GM12878 (cell line): ENCODE measurements at regions not wholly inside any gene's neighbourhood (a gene's known extent, or its start where the extent isn't known, plus 50 kb on each side); places are given as distances from the start of the nearest gene placed in this dataset.

ENCODE experiments used
- ATAC-seq: fragments of 200-7000 bp; cut with Tn5 transposase; 3 replicates; pipeline ENCODE4 v1.9.1; 2020; ENCODE audit warnings: mild to moderate bottlenecking, moderate library complexity
- BruUV-seq: library from RNA; stranded (reverse); fragments of 400-500 nt; replicated peaks from 2 replicates; lab custom pipeline; 2021; lab: Mats Ljungman, UMichigan
- CTCF ChIA-PET: fragments of 300-600 bp; sonication (Branson Sonifier 250); formaldehyde crosslinking; extraction: SDS; loops from one replicate; lab custom pipeline; 2021; ENCODE audit warnings: inconsistent platforms; lab: Yijun Ruan, JAX
- POLR2A ChIA-PET: fragments of 350-600 bp; formaldehyde crosslinking; extraction: SDS; loops from one replicate; lab custom pipeline; 2021; ENCODE audit warnings: inconsistent platforms; lab: Charles Lee
- RAD21 ChIA-PET: fragments of 300-600 bp; sonication (Branson Sonifier 250); formaldehyde crosslinking; loops from one replicate; lab custom pipeline; 2023; ENCODE audit warnings: antibody characterized with exemption; ENCODE audit not compliant: unreplicated experiment; lab: Charles Lee
- SMC1A ChIA-PET: fragments of 300-600 bp; sonication (Branson Sonifier 250); formaldehyde crosslinking; loops from one replicate; lab custom pipeline; 2023; ENCODE audit not compliant: unreplicated experiment, uncharacterized antibody; lab: Charles Lee
- DNase-seq: peaks from one replicate; pipeline ENCODE4 v3.0.0-alpha.2; 2011; ENCODE audit warnings: low read depth, low spot score
- FAIRE-seq: peaks from 3 replicates; lab custom pipeline; 2011; peaks lifted over from hg19 to GRCh38; lab: Jason Lieb, UNC
- H2AFZ ChIP-seq: 2 replicates; pipeline ENCODE4 v1.6.0; 2011; ENCODE audit warnings: low read depth, low read length, control low read depth; ENCODE audit not compliant: control insufficient read depth
- H3K27ac ChIP-seq: 2 replicates; pipeline ENCODE4 v1.5.1; 2011; ENCODE audit warnings: control low read depth; ENCODE audit not compliant: control insufficient read depth, insufficient read depth
- H3K27me3 ChIP-seq, 2 experiments: replicated peaks in 1 of 2; 2 replicates each; pipeline versions ENCODE4 v1.6.0 to v1.6.1; 2011; ENCODE audit warnings: low read length in 1 of 2; ENCODE audit not compliant: control insufficient read depth in 2 of 2, insufficient read depth in 2 of 2
- H3K36me3 ChIP-seq, 2 experiments: 2 replicates each; pipeline ENCODE4 v1.5.1; 2011; ENCODE audit warnings: low read length in 1 of 2; ENCODE audit not compliant: control insufficient read depth in 2 of 2, insufficient read depth in 2 of 2
- H3K4me1 ChIP-seq: 2 replicates; pipeline ENCODE4 v1.6.1; 2011; ENCODE audit warnings: mild to moderate bottlenecking, low read length, moderate library complexity, mixed read lengths; ENCODE audit not compliant: control insufficient read depth, insufficient read depth
- H3K4me2 ChIP-seq: 2 replicates; pipeline ENCODE4 v1.6.0; 2011; ENCODE audit warnings: control low read depth; ENCODE audit not compliant: control insufficient read depth, insufficient read depth
- H3K4me3 ChIP-seq: fragments of 200-600 bp; sonication (generic); 2 replicates; pipeline ENCODE4 v1.5.1; 2016
- H3K79me2 ChIP-seq: 2 replicates; pipeline ENCODE4 v1.6.0; 2011; ENCODE audit warnings: low read length; ENCODE audit not compliant: control insufficient read depth, insufficient read depth
- H3K9ac ChIP-seq: 2 replicates; pipeline ENCODE4 v1.8.0; 2011; ENCODE audit warnings: low read length, control low read depth, mixed read lengths; ENCODE audit not compliant: control insufficient read depth, insufficient read depth
- H3K9me3 ChIP-seq: replicated peaks from 3 replicates; pipeline ENCODE4 v1.5.1; 2011; ENCODE audit warnings: mild to moderate bottlenecking, low read length; ENCODE audit not compliant: control insufficient read depth, insufficient read depth
- H4K20me1 ChIP-seq: 2 replicates; pipeline ENCODE4 v1.6.0; 2011; ENCODE audit not compliant: control insufficient read depth, insufficient read depth
- ATF7 ChIP-seq: fragments of 450-650 bp; IDR thresholded peaks from 2 replicates; pipeline ENCODE4 v1.6.1; 2016; ENCODE audit warnings: low read depth, mild to moderate bottlenecking
- BHLHE40 ChIP-seq, 2 experiments: fragments of 450-650 bp in 1 of 2; IDR thresholded peaks; 2 replicates each; pipeline ENCODE4 v1.6.1; 2011 to 2017; ENCODE audit warnings: low read depth in 2 of 2, borderline replicate concordance in 1 of 2, improper control_type of control experiment in 1 of 2, low read length in 1 of 2, mild to moderate bottlenecking in 1 of 2
- BMI1 ChIP-seq: fragments of 450-650 bp; IDR thresholded peaks from 2 replicates; pipeline ENCODE4 v1.6.1; 2016; ENCODE audit warnings: mild to moderate bottlenecking, moderate library complexity, borderline replicate concordance
- CBX3 ChIP-seq: fragments of 200-600 bp; sonication (generic); IDR thresholded peaks from 2 replicates; pipeline ENCODE4 v1.6.1; 2016; ENCODE audit warnings: low read depth, borderline replicate concordance
- EGR1 ChIP-seq, 2 experiments: IDR thresholded peaks; 1 replicate in 1 of 2; 2 replicates in 1 of 2; pipeline ENCODE4 v1.6.1; 2011 to 2012; ENCODE audit warnings: low read depth in 2 of 2, low read length in 2 of 2, borderline replicate concordance in 1 of 2, mild to moderate bottlenecking in 1 of 2, moderate library complexity in 1 of 2
- JUNB ChIP-seq: IDR thresholded peaks from 2 replicates; pipeline ENCODE4 v1.6.1; 2016; ENCODE audit warnings: antibody characterized with exemption, mild to moderate bottlenecking
- KDM1A ChIP-seq: fragments of 200-600 bp; sonication (generic); IDR thresholded peaks from 2 replicates; pipeline ENCODE4 v1.6.1; 2016; ENCODE audit warnings: borderline replicate concordance
- KLF5 ChIP-seq: fragments of 450-650 bp; IDR thresholded peaks from 2 replicates; pipeline ENCODE4 v1.6.1; 2014; ENCODE audit warnings: mild to moderate bottlenecking; ENCODE audit not compliant: partially characterized antibody
- PAX8 ChIP-seq: fragments of 450-650 bp; IDR thresholded peaks from 2 replicates; pipeline ENCODE4 v1.6.1; 2017; ENCODE audit warnings: mild to moderate bottlenecking, moderate library complexity
- RELA ChIP-seq: fragments of 450-650 bp; IDR thresholded peaks from 2 replicates; pipeline ENCODE4 v1.8.0; 2014; ENCODE audit warnings: borderline replicate concordance; ENCODE audit not compliant: partially characterized antibody
- SIN3A ChIP-seq: IDR thresholded peaks from 2 replicates; pipeline ENCODE4 v1.6.1; 2012; ENCODE audit warnings: low read depth, low read length, improper control_type of control experiment
- SIX5 ChIP-seq: IDR thresholded peaks from 2 replicates; pipeline ENCODE4 v1.6.1; 2011; ENCODE audit warnings: mild to moderate bottlenecking, low read depth, low read length, moderate library complexity; ENCODE audit not compliant: severe bottlenecking
- SMC3 ChIP-seq: IDR thresholded peaks from 2 replicates; pipeline ENCODE4 v1.6.1; 2011; ENCODE audit warnings: low read length, improper control_type of control experiment, borderline replicate concordance
- SREBF2 ChIP-seq: IDR thresholded peaks from 2 replicates; pipeline ENCODE4 v1.6.1; 2012; ENCODE audit warnings: mild to moderate bottlenecking, low read length
- TCF3 ChIP-seq: IDR thresholded peaks from 2 replicates; pipeline ENCODE4 v1.6.1; 2012; ENCODE audit warnings: low read depth, mild to moderate bottlenecking, low read length, borderline replicate concordance; ENCODE audit not compliant: insufficient read depth
- ZNF622 ChIP-seq: fragments of 450-650 bp; IDR thresholded peaks from 2 replicates; pipeline ENCODE4 v1.6.1; 2017; ENCODE audit warnings: mild to moderate bottlenecking, inconsistent platforms
- WGBS: methylation state at CpG from one replicate; pipeline ENCODE4 v1.1.6; 2016; ENCODE audit warnings: low lambda C conversion rate; ENCODE audit not compliant: insufficient replicate concordance, insufficient coverage; ENCODE audit errors: missing lambda C conversion rate; 5-methylcytosine and 5-hydroxymethylcytosine counted together
- in situ Hi-C: fragments of 300-500 bp; cut with MboI; formaldehyde crosslinking; loops from 9 replicates; pipeline ENCODE4 v1.14.3; 2018; ENCODE audit warnings: mixed read lengths
- intact Hi-C: fragments of 100-400 bp; cut with micrococcal nuclease; formaldehyde crosslinking; loops from one replicate; pipeline ENCODE4 v1.14.2; 2022; ENCODE audit not compliant: unreplicated experiment
- TF ChIP-seq, protein P1 (sequence below): fragments of 150-350 bp; IDR thresholded peaks from 2 replicates; pipeline ENCODE4 v1.6.1; 2014; ENCODE audit warnings: mild to moderate bottlenecking, low read depth, low read length

DNA sequence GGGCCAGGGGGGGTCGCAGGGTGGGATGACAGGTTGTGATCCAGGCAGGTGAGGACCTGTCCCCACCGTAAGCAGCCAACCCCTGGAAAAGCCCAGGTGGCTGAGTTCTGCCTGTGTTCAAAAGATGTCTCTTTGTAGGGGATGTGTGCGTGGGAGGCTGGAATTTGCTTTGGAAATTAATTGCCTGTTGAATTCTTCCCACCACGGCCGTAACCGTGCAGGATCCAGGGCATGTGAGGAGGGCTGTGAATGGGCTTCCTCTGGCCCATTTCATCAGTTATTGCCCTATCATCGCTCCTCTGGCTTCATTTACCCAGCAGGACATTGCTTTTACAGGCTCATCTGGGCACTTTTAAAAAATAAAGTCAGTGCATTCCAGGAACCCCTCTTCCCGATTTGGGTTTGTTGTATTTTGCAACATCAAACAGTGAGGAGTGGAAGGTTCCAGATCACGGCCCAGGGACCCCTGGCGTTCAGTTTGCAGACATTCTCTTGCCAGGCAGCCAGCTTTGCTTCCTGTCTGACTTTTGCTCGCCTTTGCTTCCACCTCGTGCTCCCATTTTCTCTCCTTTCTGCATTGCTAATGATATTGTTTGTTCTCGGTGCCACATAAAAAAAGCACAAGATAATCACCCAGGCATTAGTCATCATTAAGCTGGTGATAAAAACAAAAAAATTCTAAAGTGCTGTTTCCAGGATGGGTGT is 1306.6 kb downstream of the BRD1 start:
- Histone ChIP-seq H3K4me3 (no peak overlapping the region), H3K9ac (no peak overlapping the region), H3K4me1 (no peaks in the 10 kb centered on the region), H3K79me2 (no peaks in the 10 kb centered on the region), H3K27ac (no peak overlapping the region), H2AFZ (no peak overlapping the region), H3K9me3 (no peaks in the 10 kb centered on the region; the same call in 2 of the 3 replicates), H3K27me3 (no peaks in the 10 kb centered on the region), H4K20me1 (no peaks in the 10 kb centered on the region), H3K36me3 (no peaks in the 10 kb centered on the region), H3K4me2 (no peak overlapping the region)
- DNase-seq (no peak), FAIRE-seq (no peak), ATAC-seq (no peak)
- no peak for TF ChIP-seq RELA
- ChIA-PET CTCF (no interaction called here), RAD21 (no interaction called here), POLR2A (no interaction called here), SMC1A (no interaction called here)
- intact Hi-C loops (no loop called here), in situ Hi-C loops (no loop called here)
- 16% methylated on average over 13 of the region's 13 CpGs for WGBS
- no TSS peak for BruUV-seq

DNA sequence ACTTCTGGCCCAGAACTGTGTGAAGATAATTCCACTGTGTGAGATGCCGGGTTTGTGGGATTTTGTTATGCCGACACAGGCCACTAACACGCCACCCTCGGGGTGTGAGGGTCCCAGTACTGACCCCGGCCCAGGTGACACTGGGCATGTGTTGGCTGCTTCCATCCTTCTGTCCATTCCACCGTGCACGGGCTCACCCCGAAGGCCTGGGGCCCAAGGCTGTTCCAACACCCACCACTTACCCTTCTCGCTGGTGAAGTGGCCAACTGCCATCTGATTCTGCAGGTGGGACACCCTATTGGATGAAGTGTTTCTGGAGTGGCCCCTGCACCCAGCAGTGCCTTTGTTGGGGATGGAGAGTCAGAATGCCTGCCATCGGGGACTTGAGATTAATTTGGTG is 1307.5 kb downstream of the BRD1 start:
- H3K27ac ChIP-seq: no peak overlapping the region
- no peak for ATAC-seq
- no peaks in the 10 kb centered on the region for H3K4me1 ChIP-seq
- CTCF ChIA-PET: no interaction called here
- H3K9ac ChIP-seq: no peak overlapping the region
- in situ Hi-C loops: no loop called here
- no peak for DNase-seq
- POLR2A ChIA-PET: no interaction called here
- H3K36me3 ChIP-seq: no peaks in the 10 kb centered on the region
- no peak overlapping the region for H2AFZ ChIP-seq
- RAD21 ChIA-PET: no interaction called here
- no TSS peak for BruUV-seq
- H4K20me1 ChIP-seq: no peaks in the 10 kb centered on the region
- TF ChIP-seq, protein P1, sequence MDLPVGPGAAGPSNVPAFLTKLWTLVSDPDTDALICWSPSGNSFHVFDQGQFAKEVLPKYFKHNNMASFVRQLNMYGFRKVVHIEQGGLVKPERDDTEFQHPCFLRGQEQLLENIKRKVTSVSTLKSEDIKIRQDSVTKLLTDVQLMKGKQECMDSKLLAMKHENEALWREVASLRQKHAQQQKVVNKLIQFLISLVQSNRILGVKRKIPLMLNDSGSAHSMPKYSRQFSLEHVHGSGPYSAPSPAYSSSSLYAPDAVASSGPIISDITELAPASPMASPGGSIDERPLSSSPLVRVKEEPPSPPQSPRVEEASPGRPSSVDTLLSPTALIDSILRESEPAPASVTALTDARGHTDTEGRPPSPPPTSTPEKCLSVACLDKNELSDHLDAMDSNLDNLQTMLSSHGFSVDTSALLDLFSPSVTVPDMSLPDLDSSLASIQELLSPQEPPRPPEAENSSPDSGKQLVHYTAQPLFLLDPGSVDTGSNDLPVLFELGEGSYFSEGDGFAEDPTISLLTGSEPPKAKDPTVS: no peak
- TF ChIP-seq SMC3: no peak
- TF ChIP-seq JUNB: no peak
- TF ChIP-seq PAX8: no peak
- TF ChIP-seq CBX3: no peak
- no peak for TF ChIP-seq BMI1
- no peak for TF ChIP-seq ATF7
- TF ChIP-seq ZNF622: no peak
- TF ChIP-seq SIN3A: no peak
- TF ChIP-seq SREBF2: no peak
- no peak for TF ChIP-seq KDM1A
- no peak for TF ChIP-seq SIX5
- no peak for TF ChIP-seq EGR1 (IDR thresholded peaks at IDR 0.05; ENCODE audit: borderline replicate concordance in 1 of 2, low read depth in 2 of 2, low read length in 2 of 2)
- TF ChIP-seq RELA: no peak
- no peak for TF ChIP-seq TCF3
- no peak for TF ChIP-seq KLF5
- TF ChIP-seq BHLHE40 (IDR thresholded peaks at IDR 0.05; ENCODE audit: borderline replicate concordance in 1 of 2, low read depth in 2 of 2, low read length in 1 of 2): no peak
- H3K9me3 ChIP-seq: no peaks in the 10 kb centered on the region; the same call in 2 of the 3 replicates
- H3K79me2 ChIP-seq: no peaks in the 10 kb centered on the region
- SMC1A ChIA-PET: no interaction called here
- no peak for FAIRE-seq
- no peak overlapping the region for H3K4me2 ChIP-seq
- H3K27me3 ChIP-seq: no peaks in the 10 kb centered on the region
- H3K4me3 ChIP-seq: no peak overlapping the region
- WGBS: 12% methylated on average over 10 of the region's 10 CpGs
- intact Hi-C loops: no loop called here
